Heart left ventricle (tissue), 16 donors: ENCODE measurements at regions not wholly inside any gene's neighbourhood (a gene's known extent, or its start where the extent isn't known, plus 50 kb on each side); places are given as distances from the start of the nearest gene placed in this dataset.

Experiments used
- ATAC-seq, 4 donors: fragments of 200-7000 bp; cut with Tn5 transposase; one replicate each; pipeline ENCODE4 v1.9.1; 2020 to 2022; ENCODE audit warnings: moderate library complexity in 4 of 4, mild to moderate bottlenecking in 3 of 4, moderate number of reproducible peaks in 1 of 4
- DNase-seq, 5 donors: peaks; one replicate each; pipeline ENCODE4 v3.0.0-alpha.2; 2020
- H3K27ac ChIP-seq, 12 donors: fragments of 200-600 bp; sonication (generic) in 4 of 12; one replicate each; pipeline versions ENCODE4 v1.5.0 to v1.8.0; 2016 to 2022; ENCODE audit warnings: mild to moderate bottlenecking in 2 of 12
- H3K27me3 ChIP-seq, 9 donors: fragments of 200-600 bp; sonication (generic) in 2 of 9; one replicate each; pipeline versions ENCODE4 v1.5.1 to v1.8.0; 2016 to 2022; ENCODE audit warnings: mild to moderate bottlenecking in 3 of 9
- H3K36me3 ChIP-seq, 9 donors: fragments of 200-600 bp; sonication (generic) in 2 of 9; one replicate each; pipeline versions ENCODE4 v1.5.0 to v1.8.0; 2018 to 2022; ENCODE audit warnings: mild to moderate bottlenecking in 2 of 9
- H3K4me1 ChIP-seq, 12 donors: fragments of 200-600 bp; sonication (generic) in 4 of 12; one replicate each; pipeline versions ENCODE4 v1.5.0 to v1.8.0; 2016 to 2022; ENCODE audit warnings: mild to moderate bottlenecking in 3 of 12
- H3K4me3 ChIP-seq, 12 donors: fragments of 200-600 bp; sonication (generic) in 4 of 12; one replicate each; pipeline versions ENCODE4 v1.5.0 to v1.8.0; 2017 to 2022; ENCODE audit warnings: mild to moderate bottlenecking in 9 of 12, moderate library complexity in 4 of 12
- H3K9me3 ChIP-seq, 12 donors: fragments of 200-600 bp; sonication (generic) in 4 of 12; one replicate each; pipeline versions ENCODE4 v1.5.0 to v1.8.0; 2016 to 2022; ENCODE audit warnings: mild to moderate bottlenecking in 1 of 12
- POLR2A ChIP-seq, 2 donors: fragments of 450-650 bp; IDR thresholded peaks; one replicate each; pipeline ENCODE4 v1.6.1; 2017; ENCODE audit warnings: antibody characterized with exemption in 2 of 2, mild to moderate bottlenecking in 2 of 2, moderate library complexity in 2 of 2
- WGBS, 4 donors: extraction: QIAGEN DNeasy Blood & Tissue Kit in 2 of 4; methylation state at CpG; one replicate each; pipeline versions ENCODE4 v1.1.5 to v1.1.7; 2013 to 2018; 5-methylcytosine and 5-hydroxymethylcytosine counted together
- intact Hi-C, 10 donors: fragments of 100-400 bp; cut with DNase I; formaldehyde crosslinking; loops; one replicate each; pipeline versions ENCODE4 v1.11.1 to v1.14.2; 2022
- TF ChIP-seq, protein P1 (sequence below), 12 donors: fragments of 200-600 bp; sonication (generic) in 4 of 12; IDR thresholded peaks; one replicate each; pipeline versions ENCODE4 v1.5.0 to v1.8.0; 2018 to 2022; ENCODE audit warnings: antibody characterized with exemption in 12 of 12, mild to moderate bottlenecking in 5 of 12
- donor health status: ischemic (EF 13 %, LVEDD 7.1; RV severe dilation, severe dysfunction).
- donor health status: healthy with polysubstance abuse.
- donor health status: DM: no; HTN: yes; CAD: no.
- donor health status: DM: no; HTN: no; CAD: no.
- donor health status: ischemic (EF 25% LVEDD 6.9; RV normal size, moderate dysfunction).
- donor health status: ischemic (EF 25% LVEDD 5.7; RV mildly dilated, moderate dysfunction).
- donor health status: healthy.
- donor health status: DM: yes; HTN: yes; CAD: no.
- donor health status: ischemic (EF 35%, LVEDD 5.7; RV mildly dilated, moderate dysfunction).
- donor health status: nonischemic (EF 11% LVEDD 7.7; RV severe dilation, severe dysfunction).
- donor health status: DM: yes; HTN: yes; CAD: no.
- donor health status: PGD.
- donor health status: ischemic (EF 29% LVEDD 5.4; RV normal size, mild dysfunction).
- donor health status: nonischemic (EF 23%, LVEDD 6.1; RV moderate dilation, normal function).

DNA sequence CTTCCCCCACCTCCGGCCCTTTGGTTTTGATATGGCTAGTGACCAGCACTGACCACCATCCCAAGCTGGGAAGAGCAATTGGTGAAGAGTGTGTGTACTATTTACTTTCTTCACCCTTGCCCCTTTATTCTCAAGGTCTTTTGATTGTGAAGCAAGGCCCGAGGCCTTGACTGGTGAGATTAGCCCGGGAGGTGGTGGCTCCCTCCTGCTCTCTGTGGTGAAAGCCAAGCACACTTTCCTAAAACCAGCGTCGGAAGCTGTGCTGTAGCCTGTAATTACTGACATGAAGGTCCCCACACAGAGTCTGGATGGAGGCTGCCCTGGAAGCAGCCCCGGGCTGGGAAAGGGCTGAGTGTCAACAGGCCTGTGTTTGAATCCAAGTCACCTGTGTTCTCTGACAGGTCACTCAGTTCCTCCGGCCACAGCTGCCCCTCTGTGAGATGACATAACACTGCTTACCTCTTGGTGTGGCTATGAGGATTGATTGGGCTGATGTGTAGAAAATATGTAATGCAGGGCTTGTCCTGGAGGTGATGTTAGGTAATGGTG, 60.5 kb upstream of the PRR23C start:
- TF ChIP-seq, protein P1, sequence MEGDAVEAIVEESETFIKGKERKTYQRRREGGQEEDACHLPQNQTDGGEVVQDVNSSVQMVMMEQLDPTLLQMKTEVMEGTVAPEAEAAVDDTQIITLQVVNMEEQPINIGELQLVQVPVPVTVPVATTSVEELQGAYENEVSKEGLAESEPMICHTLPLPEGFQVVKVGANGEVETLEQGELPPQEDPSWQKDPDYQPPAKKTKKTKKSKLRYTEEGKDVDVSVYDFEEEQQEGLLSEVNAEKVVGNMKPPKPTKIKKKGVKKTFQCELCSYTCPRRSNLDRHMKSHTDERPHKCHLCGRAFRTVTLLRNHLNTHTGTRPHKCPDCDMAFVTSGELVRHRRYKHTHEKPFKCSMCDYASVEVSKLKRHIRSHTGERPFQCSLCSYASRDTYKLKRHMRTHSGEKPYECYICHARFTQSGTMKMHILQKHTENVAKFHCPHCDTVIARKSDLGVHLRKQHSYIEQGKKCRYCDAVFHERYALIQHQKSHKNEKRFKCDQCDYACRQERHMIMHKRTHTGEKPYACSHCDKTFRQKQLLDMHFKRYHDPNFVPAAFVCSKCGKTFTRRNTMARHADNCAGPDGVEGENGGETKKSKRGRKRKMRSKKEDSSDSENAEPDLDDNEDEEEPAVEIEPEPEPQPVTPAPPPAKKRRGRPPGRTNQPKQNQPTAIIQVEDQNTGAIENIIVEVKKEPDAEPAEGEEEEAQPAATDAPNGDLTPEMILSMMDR (IDR thresholded peaks at IDR 0.05): no peak
- TF ChIP-seq POLR2A (IDR thresholded peaks at IDR 0.05): no peak

DNA sequence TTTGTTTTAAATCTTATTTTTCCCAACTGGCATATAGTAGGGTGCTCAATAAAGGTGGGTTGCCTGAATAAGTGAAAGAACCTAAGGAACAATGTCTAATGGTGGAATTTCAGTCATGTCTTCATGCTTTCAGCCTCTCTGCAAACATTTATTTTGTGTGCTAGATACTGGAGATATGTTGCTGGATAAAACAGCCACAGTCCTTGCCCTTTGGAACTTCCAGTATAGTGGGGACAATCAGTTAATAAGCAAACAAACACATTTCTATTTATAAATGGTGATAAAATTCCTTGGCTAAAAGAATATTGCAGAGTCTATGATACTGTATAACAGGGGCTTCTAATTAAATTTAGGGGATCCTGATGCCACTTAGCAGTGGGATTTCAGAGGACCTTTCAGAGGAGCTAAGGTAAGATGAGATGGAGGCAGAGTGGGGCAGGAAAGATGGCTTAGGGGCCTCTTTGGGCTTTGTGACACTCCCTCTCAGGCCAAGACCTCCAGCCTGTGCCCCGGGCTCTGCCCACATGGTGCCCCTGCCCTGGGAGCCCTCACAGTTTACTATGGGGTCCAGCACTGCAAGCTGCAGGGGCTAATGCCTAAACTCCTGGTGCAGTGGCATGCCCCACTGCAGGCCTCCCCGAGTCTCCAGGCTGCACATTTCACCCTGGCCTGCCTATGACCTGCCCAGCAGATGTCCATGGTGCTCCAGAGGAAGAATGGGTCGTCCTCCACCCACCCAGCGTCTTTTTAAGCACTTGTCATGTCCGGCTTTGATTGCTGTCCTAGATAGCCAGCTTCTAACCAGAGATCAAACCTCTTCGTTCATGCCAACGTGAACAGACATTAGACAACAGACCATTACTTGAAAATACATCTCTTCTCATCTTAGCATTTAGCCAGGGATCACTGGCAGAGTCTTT, 61.6 kb upstream of the PRR23C start:
- 68 to 84% (median 77%) methylated on average over 7 of the region's 7 CpGs for WGBS, 4 donors
- H3K4me1 ChIP-seq: no peaks in the 10 kb centered on the region
- TF ChIP-seq, protein P1 (IDR thresholded peaks at IDR 0.05): no peak
- no peak for TF ChIP-seq POLR2A (IDR thresholded peaks at IDR 0.05)
- ATAC-seq (no peak), DNase-seq (no peak)
- H3K36me3 ChIP-seq: no peaks in the 10 kb centered on the region
- H3K9me3 ChIP-seq: no peaks in the 10 kb centered on the region
- no peak overlapping the region for H3K4me3 ChIP-seq
- peaks cover 0 to 11% (median 0%) of the 10 kb centered on the region in 9 donors for H3K27me3 ChIP-seq
- no peak overlapping the region for H3K27ac ChIP-seq
- intact Hi-C loops: loop anchor here in 2 of 10 donors (5.0 kb wide), 2 partner anchors 154 to 211 kb away; no protein-coding TSS in a partner anchor

More for the DNA sequence above, 60.5 kb upstream of the PRR23C start:
- H3K4me1 ChIP-seq: no peaks in the 10 kb centered on the region
- H3K27me3 ChIP-seq: peaks cover 0 to 9% (median 0%) of the 10 kb centered on the region in 9 donors
- ATAC-seq: no peak
- no peak overlapping the region for H3K4me3 ChIP-seq
- H3K27ac ChIP-seq: no peak overlapping the region
- DNase-seq: no peak
- no peaks in the 10 kb centered on the region for H3K9me3 ChIP-seq
- WGBS, 4 donors: 62 to 81% (median 68%) methylated on average over 5 to 7 of the region's 7 CpGs
- intact Hi-C loops: loop anchor here in 2 of 10 donors (5.0 kb wide), 2 partner anchors 153 to 212 kb away; no protein-coding TSS in a partner anchor
- no peaks in the 10 kb centered on the region for H3K36me3 ChIP-seq

DNA sequence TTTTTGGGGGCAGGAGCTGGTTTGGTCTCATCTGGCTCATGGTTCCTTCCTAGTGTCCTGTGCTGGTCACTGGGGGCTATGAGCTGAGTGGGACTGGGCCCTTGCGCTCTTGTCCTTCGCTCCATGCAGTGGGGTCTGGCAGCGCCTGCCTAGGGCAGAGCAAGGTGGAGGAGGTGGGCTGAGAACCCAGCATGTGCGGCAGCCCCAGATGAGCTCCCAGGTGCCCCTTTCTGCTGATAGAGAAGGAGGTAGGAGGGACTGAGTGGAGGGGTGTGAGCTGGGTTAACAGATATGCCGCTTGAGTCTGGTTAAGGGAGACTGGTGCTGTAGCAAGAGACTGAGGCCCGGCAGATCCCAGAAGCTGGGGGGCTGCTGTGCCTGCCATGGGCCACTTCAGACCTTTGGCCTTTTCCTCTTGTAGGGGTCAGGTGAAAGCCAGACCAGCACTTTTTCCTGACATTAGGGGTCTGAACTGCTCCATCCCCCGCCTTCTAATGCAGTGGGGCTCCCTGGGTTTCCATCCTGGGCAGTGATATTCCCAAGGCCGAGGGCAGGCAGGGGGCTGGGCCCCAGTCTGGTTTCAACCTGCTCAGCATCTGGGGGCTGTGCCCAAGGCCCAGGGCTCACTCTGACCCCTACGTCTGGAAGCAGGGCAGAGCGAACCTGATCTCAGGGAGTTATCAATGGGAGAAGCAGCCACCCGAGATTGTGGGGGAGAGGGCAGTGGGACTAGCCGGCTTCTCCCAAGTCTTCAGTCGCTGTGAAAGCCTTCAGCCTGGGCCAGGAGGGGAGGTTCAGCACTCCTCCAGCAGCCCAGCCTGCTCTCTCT, 62.9 kb upstream of the PRR23C start:
- Histone ChIP-seq H3K36me3 (no peaks in the 10 kb centered on the region), H3K27me3 (peaks cover 0 to 16% (median 0%) of the 10 kb centered on the region in 9 donors), H3K9me3 (no peaks in the 10 kb centered on the region), H3K4me3 (no peak overlapping the region), H3K27ac (no peak overlapping the region), H3K4me1 (no peaks in the 10 kb centered on the region)
- intact Hi-C loops: loop anchor here in 2 of 10 donors (5.0 kb wide), 2 partner anchors 155 to 210 kb away; no protein-coding TSS in a partner anchor
- ATAC-seq (no peak), DNase-seq (no peak)
- TF ChIP-seq, protein P1 (IDR thresholded peaks at IDR 0.05): no peak
- 71 to 79% (median 76%) methylated on average over 12 to 13 of the region's 13 CpGs for WGBS, 4 donors
